Activated T-helper 9 cell treated with anti-CD3 and anti-CD28 coated beads, Interleukin-2, amount 50 U/mL, for 16 hours (primary cell): ENCODE measurements at regions not wholly inside any gene's neighbourhood (a gene's known extent, or its start where the extent isn't known, plus 50 kb on each side); places are given as distances from the start of the nearest gene placed in this dataset.

Experiments used
- DNase-seq: peaks from one replicate; pipeline ENCODE4 v3.0.0-alpha.2; 2020; ENCODE audit warnings: low read depth

- no peak for DNase-seq
Measured at GRCh38 chr14:71467361-71467811, 464.8 kb upstream of the RGS6 start.

DNA sequence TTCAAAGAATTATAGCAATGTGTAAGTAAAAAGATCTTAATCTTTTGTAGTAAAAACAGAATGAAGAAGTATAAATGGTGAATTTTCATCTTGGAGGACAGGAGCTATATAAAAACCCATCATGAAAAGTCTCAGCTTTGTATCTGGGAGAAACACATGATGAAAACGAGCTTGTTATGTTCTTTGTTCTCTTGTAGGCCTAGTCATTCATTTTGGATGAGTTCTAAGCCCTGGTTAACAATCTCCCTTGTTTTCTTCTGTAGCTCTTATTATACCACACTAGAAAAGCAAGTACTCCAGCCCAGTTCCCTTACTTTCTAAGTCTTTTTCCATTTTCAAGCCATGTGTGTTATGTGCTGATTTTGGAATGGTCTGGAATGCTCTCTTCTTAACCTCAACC, 463.5 kb upstream of the RGS6 start:
- DNase-seq, result no peak

DNA sequence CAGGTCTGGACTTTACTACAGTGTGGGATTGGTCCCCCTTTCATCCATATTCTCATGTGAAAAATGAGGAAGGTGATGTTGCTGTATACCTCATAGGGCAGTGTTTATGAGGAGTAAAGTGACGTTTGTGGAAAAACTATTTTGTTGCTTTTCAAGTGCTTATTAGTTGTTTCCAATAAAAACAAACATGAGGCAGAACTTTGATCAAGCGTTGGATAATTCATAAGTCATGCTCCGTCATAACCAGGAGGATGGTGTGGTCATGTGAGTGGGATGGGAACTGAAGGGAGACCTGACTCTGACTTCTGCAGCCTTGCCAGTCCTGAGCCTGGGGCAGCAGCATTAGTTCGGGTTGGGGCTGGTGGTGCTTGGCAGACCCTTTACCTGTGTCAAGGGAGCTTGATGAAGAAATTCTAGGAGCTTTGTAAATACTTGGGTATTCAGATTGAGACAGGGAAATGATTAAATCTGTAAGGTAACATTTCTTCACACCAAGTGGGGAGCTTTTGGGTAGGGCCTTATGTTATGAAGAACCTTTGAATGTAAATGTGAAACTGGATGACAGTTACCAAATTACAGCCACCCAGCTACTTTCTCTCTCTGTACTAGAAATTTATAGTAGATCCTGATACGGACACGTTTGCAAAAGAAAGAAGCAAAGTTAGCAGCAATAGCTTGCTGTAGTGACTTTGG, 462.4 kb upstream of the RGS6 start:
- DNase-seq, result no peak

GRCh38 chr14:71471634-71472355, 460.4 kb upstream of the RGS6 start:
- DNase-seq, result no peak

- no peak for DNase-seq
Measured at GRCh38 chr14:71472356-71473340, 459.6 kb upstream of the RGS6 start.

DNA sequence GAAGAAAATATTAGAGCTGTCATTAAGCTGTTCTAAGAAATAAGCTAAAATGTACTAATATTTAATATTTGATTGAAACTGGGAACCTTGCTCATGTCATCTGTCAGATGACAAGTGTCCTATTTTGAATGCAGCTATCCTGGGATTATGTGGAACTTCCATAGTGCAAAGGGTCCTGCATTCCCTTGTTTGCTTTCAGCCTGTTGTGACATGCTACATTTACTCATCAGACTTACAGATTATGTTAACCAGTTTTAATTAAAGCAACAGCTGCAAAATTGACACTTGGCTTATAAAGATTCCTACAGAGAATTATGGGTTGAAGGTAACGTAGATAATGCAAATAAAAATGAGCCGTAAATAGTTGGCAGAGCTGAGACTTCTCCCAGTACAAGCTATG, 458.4 kb upstream of the RGS6 start:
- DNase-seq, result no peak

GRCh38 chr14:71474301-71475265, 457.6 kb upstream of the RGS6 start:
- DNase-seq, result no peak

GRCh38 chr14:71475916-71476315, 456.3 kb upstream of the RGS6 start:
- DNase-seq, result no peak

DNA sequence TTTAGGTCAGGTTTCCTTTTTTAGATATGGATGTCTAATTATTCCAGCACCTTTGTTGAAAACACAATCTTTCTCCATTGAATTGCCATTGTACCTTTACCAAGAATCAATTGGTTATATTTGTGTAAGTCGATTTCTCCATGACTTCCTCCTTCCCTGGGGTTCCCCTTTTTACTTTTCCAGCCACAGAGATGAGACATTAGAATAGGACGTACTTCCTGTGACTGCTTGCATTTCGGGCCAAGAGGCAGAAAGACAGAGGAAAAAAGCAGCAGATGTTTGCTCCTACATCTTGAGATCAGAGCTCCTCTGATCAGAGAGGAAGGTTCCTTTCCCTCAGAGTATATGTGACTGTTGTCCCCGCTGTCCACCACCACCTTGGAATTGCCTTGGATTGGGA, 453.7 kb upstream of the RGS6 start:
- DNase-seq, result no peak

DNA sequence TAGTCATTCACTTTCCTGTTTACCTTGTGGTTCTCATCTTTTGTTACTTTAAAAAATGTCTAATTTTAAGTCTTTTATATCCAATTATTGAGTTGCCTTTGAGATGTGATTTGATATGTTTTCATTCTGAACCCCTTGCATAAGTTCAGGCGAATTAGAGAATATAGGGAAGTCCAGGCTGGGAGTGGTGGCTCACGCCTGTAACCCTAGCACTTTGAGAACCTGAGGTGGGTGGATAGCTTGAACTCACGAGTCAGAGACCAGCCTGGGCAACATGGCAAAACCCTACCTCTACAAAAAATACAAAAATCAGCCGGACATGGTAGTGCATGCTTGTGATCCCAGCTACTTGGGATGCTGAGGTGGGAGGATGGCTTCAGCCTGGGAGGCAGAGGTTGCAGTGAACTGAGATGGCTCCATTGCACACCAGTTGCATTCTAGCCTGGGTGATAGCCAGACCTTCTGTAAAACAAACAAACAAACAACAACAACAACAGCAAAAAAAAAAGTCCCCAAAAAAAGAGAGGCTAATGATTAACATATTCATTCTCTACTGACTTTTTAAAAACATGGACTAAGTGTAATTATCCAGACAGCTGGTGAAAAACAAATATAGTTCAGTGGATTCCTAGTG, 451.1 kb upstream of the RGS6 start:
- DNase-seq, result no peak

- no peak for DNase-seq
Measured at GRCh38 chr14:71482671-71483070, 449.6 kb upstream of the RGS6 start.

- DNase-seq, result no peak
Measured at GRCh38 chr14:71483154-71483553, 449.1 kb upstream of the RGS6 start.

DNA sequence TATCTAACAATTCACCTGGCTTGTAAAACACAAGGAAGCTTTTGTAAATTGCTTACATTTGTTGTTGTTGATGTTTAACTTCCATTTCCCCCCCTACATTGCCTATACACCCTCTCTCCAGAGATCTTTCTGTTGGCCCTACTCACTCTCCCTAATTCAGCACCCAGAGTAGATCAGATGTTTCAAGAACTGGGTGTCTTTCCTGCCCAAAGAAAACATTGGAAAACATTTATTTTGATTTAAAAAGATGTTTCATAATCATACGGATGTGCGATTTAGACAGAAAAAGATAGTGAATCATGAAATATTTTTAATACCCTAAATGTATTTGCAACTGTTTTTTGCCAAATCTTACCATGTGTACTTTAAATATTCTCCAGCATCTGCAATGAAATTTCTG, 446.4 kb upstream of the RGS6 start:
- DNase-seq, result no peak

- DNase-seq, result no peak
Measured at GRCh38 chr14:71486279-71486678, 445.9 kb upstream of the RGS6 start.

- no peak for DNase-seq
Measured at GRCh38 chr14:71487449-71487848, 444.8 kb upstream of the RGS6 start.

DNA sequence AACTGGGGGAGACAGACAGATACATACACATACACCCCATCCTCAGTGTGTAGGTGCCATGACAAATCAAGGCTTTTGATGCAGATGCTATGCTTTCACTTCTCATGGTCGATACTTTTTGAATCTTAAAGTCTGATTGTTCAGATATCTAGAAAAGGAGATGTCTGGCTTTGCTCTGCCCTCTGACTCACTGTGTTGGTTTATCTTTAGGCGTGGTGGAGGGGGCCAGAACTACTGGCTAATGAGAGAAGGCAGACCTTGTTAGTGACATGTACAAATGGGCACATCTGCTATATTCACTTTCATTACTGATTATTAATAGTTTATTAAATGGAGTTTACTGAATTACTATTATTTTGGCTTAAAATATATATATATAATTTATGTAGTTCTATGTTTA, 444.3 kb upstream of the RGS6 start:
- DNase-seq, result no peak

GRCh38 chr14:71488703-71489191, 443.5 kb upstream of the RGS6 start:
- no peak for DNase-seq

DNA sequence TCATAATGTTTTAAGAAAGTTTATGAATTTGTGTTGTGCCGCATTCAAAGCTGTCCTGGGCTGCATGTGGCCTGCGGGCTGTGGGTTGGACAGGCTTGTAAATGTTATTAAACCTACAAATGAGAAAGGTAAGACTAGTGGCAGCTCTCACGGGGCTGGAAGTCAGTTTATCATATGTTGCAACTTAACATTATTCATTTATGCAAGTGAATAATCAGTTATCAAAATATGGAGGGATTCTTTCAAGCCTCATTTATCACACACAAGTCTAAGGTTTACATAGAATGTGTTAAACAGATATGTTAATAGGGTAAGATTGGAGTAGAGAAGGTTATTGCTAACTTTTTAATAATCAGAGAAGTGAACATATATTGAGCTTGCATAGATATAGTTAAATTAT, 442.5 kb upstream of the RGS6 start:
- DNase-seq, result no peak

DNA sequence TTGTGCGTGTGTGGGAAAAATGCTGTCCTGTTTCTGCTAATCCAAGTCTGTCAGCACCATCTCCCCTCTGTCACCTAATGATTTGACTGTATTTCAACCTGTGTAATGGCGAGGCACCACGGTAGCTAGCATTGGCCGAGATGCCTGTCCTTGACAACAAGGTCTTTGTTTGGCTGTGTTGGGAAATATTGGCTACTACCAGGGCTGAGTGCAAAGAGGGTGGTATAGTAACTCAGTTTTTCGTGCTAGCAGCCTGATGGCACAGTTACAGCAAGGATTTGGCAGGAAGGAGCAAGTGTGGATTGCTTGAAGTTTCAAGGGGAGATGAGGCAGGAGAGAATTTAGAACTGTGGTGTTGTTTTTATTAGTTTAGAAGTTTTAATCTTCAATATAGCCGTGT, 440.3 kb upstream of the RGS6 start:
- DNase-seq, result no peak

DNA sequence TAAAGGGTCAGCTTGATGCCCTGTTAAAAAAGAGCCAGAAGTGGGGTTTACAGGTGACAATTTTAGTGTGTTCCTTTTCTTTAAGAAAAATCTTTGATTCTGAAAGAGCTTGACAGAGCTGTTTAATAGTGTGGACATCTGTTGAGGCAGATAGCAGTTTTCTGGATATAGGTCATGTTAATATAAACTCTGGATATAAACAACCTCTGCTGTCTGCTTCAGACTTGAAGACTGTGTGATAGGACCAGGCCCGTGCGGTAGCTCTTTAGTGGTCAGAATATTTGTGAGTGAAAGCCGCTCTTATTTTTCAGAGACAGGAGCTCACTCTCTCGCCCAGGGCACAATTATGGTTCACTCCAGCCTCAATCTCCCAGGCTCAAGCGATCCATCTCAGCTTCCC, 439.9 kb upstream of the RGS6 start:
- no peak for DNase-seq

GRCh38 chr14:71497645-71498086, 434.6 kb upstream of the RGS6 start:
- DNase-seq, result no peak
